DND-41 (cell line): ENCODE measurements at regions not wholly inside any gene's neighbourhood (a gene's known extent, or its start where the extent isn't known, plus 50 kb on each side); places are given as distances from the start of the nearest gene placed in this dataset.

ENCODE experiments used
- ATAC-seq: fragments of 200-7000 bp; cut with Tn5 transposase; 3 replicates; pipeline ENCODE4 v1.9.1; 2021; ENCODE audit warnings: low read depth; ENCODE audit not compliant: insufficient read depth
- DNase-seq: peaks from one replicate; pipeline ENCODE4 v3.0.0-alpha.2; 2020
- H2AFZ ChIP-seq: 2 replicates; pipeline ENCODE4 v1.6.0; 2012; ENCODE audit warnings: low read depth, low read length
- H3K27ac ChIP-seq: 2 replicates; pipeline ENCODE4 v1.5.1; 2012; ENCODE audit warnings: low read length, inconsistent platforms
- H3K27me3 ChIP-seq: fragments of 200-600 bp; sonication (generic); 2 replicates; pipeline ENCODE4 v1.6.0; 2012; ENCODE audit warnings: low read length, mild to moderate bottlenecking, inconsistent platforms; ENCODE audit not compliant: insufficient read depth, poor library complexity
- H3K36me3 ChIP-seq: 2 replicates; pipeline ENCODE4 v1.5.1; 2012; ENCODE audit warnings: low read length, inconsistent platforms; ENCODE audit not compliant: insufficient read depth
- H3K4me1 ChIP-seq: 2 replicates; pipeline ENCODE4 v1.5.1; 2012; ENCODE audit warnings: mild to moderate bottlenecking, low read length; ENCODE audit not compliant: insufficient read depth
- H3K4me2 ChIP-seq: 2 replicates; pipeline ENCODE4 v1.6.0; 2012; ENCODE audit warnings: mild to moderate bottlenecking, moderate library complexity, low read length, inconsistent platforms; ENCODE audit not compliant: insufficient read depth
- H3K4me3 ChIP-seq, 2 experiments: fragments of 200-600 bp in 1 of 2; shearing (Covaris generic) in 1 of 2; 2 replicates each; pipeline ENCODE4 v1.5.1; 2012 to 2016; ENCODE audit warnings: inconsistent platforms in 2 of 2, low read length in 2 of 2, mild to moderate bottlenecking in 2 of 2, low read depth in 1 of 2, moderate library complexity in 1 of 2
- H3K79me2 ChIP-seq: 2 replicates; pipeline ENCODE4 v1.6.0; 2012; ENCODE audit warnings: low read length, inconsistent platforms; ENCODE audit not compliant: insufficient read depth
- H3K9ac ChIP-seq: 2 replicates; pipeline ENCODE4 v1.6.0; 2012; ENCODE audit warnings: low read depth, mild to moderate bottlenecking, inconsistent platforms, low read length, moderate library complexity
- H3K9me3 ChIP-seq: 2 replicates; pipeline ENCODE4 v1.5.1; 2012; ENCODE audit warnings: low read length, moderate library complexity, mild to moderate bottlenecking, inconsistent platforms; ENCODE audit not compliant: insufficient read depth, severe bottlenecking
- H4K20me1 ChIP-seq: 2 replicates; pipeline ENCODE4 v1.6.0; 2012; ENCODE audit warnings: low read length; ENCODE audit not compliant: insufficient read depth
- EZH2 ChIP-seq: IDR thresholded peaks from 3 replicates; pipeline ENCODE4 v1.6.1; 2012; ENCODE audit warnings: borderline replicate concordance, low read depth, mild to moderate bottlenecking, moderate library complexity, low read length, inconsistent platforms; ENCODE audit not compliant: severe bottlenecking
- TF ChIP-seq, protein P1 (sequence below): IDR thresholded peaks from 2 replicates; pipeline ENCODE4 v1.5.1; 2012; ENCODE audit warnings: borderline replicate concordance, low read length, moderate library complexity, mild to moderate bottlenecking; ENCODE audit not compliant: poor library complexity, severe bottlenecking; ENCODE audit errors: extremely low read depth

DNA sequence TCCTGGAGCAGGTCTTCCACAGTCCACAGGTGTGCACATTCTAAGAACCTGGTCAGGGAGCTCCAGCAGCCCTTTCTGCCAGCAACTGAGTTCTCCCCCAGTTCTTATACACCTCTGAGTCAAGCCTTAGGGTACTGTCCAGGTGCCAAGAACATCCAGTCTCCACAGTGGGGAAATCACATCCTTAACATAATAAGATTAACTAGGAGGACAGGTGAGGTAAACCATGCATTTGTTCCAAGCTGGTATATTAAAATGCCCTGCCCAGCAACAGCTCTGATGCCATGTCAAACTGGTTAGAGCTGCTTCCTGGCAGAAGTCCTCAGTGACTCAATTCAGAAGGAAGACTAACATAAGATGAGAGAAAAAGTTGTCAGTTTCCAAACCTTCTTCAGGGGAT, 303.9 kb upstream of the SGK1 start:
- no peak for TF ChIP-seq EZH2
- TF ChIP-seq, protein P1, sequence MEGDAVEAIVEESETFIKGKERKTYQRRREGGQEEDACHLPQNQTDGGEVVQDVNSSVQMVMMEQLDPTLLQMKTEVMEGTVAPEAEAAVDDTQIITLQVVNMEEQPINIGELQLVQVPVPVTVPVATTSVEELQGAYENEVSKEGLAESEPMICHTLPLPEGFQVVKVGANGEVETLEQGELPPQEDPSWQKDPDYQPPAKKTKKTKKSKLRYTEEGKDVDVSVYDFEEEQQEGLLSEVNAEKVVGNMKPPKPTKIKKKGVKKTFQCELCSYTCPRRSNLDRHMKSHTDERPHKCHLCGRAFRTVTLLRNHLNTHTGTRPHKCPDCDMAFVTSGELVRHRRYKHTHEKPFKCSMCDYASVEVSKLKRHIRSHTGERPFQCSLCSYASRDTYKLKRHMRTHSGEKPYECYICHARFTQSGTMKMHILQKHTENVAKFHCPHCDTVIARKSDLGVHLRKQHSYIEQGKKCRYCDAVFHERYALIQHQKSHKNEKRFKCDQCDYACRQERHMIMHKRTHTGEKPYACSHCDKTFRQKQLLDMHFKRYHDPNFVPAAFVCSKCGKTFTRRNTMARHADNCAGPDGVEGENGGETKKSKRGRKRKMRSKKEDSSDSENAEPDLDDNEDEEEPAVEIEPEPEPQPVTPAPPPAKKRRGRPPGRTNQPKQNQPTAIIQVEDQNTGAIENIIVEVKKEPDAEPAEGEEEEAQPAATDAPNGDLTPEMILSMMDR = no peak
- H3K9me3 ChIP-seq = no peaks in the 10 kb centered on the region
- no peaks in the 10 kb centered on the region for H3K36me3 ChIP-seq
- H3K27ac ChIP-seq = no peak overlapping the region
- H3K4me1 ChIP-seq = no peaks in the 10 kb centered on the region
- H3K27me3 ChIP-seq = peaks cover 25% of the 10 kb centered on the region
- no peak overlapping the region for H2AFZ ChIP-seq
- no peak for DNase-seq
- no peak for ATAC-seq
- no peaks in the 10 kb centered on the region for H4K20me1 ChIP-seq
- H3K9ac ChIP-seq = no peak overlapping the region
- no peaks in the 10 kb centered on the region for H3K79me2 ChIP-seq
- no peak overlapping the region for H3K4me3 ChIP-seq
- H3K4me2 ChIP-seq = no peak overlapping the region

DNA sequence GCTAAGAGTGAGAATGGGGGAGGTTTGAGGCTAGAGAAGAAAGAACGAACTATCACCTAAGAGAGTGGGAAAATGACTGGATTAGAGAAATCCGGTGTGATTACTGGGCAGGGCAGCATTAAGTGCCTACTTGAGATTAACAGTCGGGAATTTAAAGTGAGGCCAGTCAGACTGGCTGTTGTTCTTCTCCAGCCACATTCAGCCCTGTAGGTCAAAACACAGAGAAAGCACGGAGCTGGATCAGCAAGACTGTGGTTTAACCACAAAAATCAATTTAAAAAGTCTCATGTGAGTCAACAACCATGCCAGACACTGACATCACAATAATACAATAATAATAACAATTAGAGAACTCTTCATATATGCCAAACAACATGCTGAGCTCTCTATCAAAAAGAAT, 301.9 kb upstream of the SGK1 start:
- Histone ChIP-seq H3K36me3 (no peaks in the 10 kb centered on the region), H3K4me3 (no peak overlapping the region), H2AFZ (no peak overlapping the region), H3K27me3 (peaks cover 20% of the 10 kb centered on the region), H3K4me2 (no peak overlapping the region), H3K79me2 (no peaks in the 10 kb centered on the region), H3K9ac (no peak overlapping the region), H3K27ac (no peak overlapping the region), H4K20me1 (no peaks in the 10 kb centered on the region), H3K9me3 (no peaks in the 10 kb centered on the region), H3K4me1 (no peaks in the 10 kb centered on the region)
- TF ChIP-seq EZH2 = no peak
- TF ChIP-seq, protein P1 = no peak
- no peak for ATAC-seq
- DNase-seq = no peak

DNA sequence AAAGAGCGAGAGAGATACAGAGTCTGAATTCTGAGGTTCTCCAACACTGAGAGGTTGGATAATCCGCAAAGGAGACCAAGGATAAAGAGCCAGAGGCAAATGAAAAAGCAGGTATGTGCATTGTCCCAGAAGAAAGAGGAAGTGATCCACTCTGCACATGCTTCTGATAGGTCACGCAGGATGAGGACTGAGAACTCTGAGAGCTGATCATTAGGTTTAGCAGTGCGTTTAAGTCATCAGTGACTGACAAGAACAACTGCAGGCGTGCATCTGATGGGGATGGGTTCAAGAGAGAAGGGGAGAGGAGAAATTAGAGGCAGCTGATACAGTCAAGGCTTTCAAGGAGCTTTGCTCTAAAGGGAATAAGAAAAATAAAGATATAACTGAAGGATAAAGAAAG, 301.2 kb upstream of the SGK1 start:
- DNase-seq = no peak
- no peak overlapping the region for H3K27ac ChIP-seq
- H3K4me3 ChIP-seq = no peak overlapping the region

More for the DNA sequence above, 301.2 kb upstream of the SGK1 start:
- peaks cover 18% of the 10 kb centered on the region for H3K27me3 ChIP-seq
- ATAC-seq = no peak
- no peaks in the 10 kb centered on the region for H3K9me3 ChIP-seq
- no peaks in the 10 kb centered on the region for H4K20me1 ChIP-seq
- no peak overlapping the region for H2AFZ ChIP-seq
- no peak overlapping the region for H3K9ac ChIP-seq
- TF ChIP-seq, protein P1 = no peak
- TF ChIP-seq EZH2 = no peak
- no peaks in the 10 kb centered on the region for H3K36me3 ChIP-seq
- H3K4me1 ChIP-seq = no peaks in the 10 kb centered on the region
- no peak overlapping the region for H3K4me2 ChIP-seq
- H3K79me2 ChIP-seq = no peaks in the 10 kb centered on the region
